ENCODE measurements at regions not wholly inside any gene's neighbourhood (a gene's known extent, or its start where the extent isn't known, plus 50 kb on each side); places are given as distances from the start of the nearest gene placed in this dataset.

GRCh38 chr13:86788616-86789015 lies 882.6 kb upstream of the SLITRK5 start:
- Histone ChIP-seq H3K4me1 (no peaks in the 10 kb centered on the region), H3K9me3 (peaks cover 0 to 45% (median 0%) of the 10 kb centered on the region in 11 donors), H3K27ac (no peak overlapping the region), H3K4me3 (no peak overlapping the region), H3K27me3 (no peaks in the 10 kb centered on the region), H3K36me3 (no peaks in the 10 kb centered on the region)
- DNase-seq, result no peak
- 34 to 60% methylated on average over 2 of the region's 2 CpGs for WGBS, 2 donors
- no peak for ATAC-seq
- intact Hi-C loops (cut with DNase I), result no loop called here
- TF ChIP-seq CTCF (IDR thresholded peaks at IDR 0.05), result no peak

- 91% methylated on average over 36 to 49 of the region's 49 CpGs for WGBS, 2 donors
- no peaks in the 10 kb centered on the region for H3K36me3 ChIP-seq
- peaks cover 0 to 47% (median 0%) of the 10 kb centered on the region in 11 donors for H3K9me3 ChIP-seq
- no peak for DNase-seq
- ATAC-seq, result peak in 1 of 8 donors; percentile 47
- no peaks in the 10 kb centered on the region for H3K4me1 ChIP-seq
- H3K27ac ChIP-seq, result no peak overlapping the region
- no peak for TF ChIP-seq CTCF (IDR thresholded peaks at IDR 0.05)
- intact Hi-C loops (cut with DNase I), result no loop called here
- H3K27me3 ChIP-seq, result no peaks in the 10 kb centered on the region
- no peak overlapping the region for H3K4me3 ChIP-seq
These were observed 879.0 kb upstream of the SLITRK5 start for GRCh38 chr13:86792153-86792651.

DNA sequence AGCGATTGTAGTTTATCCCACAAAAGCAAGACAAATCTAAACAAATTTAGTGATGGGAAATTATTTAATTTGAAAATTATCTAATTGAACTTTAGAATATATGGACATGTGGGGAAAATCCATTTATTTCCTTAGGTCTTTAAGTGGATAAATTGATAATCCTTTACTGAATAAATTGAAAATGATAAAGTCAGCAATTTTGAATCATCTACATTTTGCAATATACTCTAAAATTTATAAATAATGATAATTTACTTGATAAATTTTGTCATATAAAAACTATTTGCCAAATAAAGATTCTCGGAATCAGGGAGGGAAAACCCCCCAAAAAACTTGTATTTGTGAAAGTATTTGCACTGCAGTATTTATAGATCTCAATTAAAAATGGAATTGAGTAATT lies 875.3 kb upstream of the SLITRK5 start:
- Histone ChIP-seq H3K27me3 (no peaks in the 10 kb centered on the region), H3K4me1 (no peaks in the 10 kb centered on the region), H3K4me3 (no peak overlapping the region), H3K9me3 (peaks cover 0 to 49% (median 0%) of the 10 kb centered on the region in 11 donors), H3K36me3 (no peaks in the 10 kb centered on the region), H3K27ac (no peak overlapping the region)
- ATAC-seq (no peak), DNase-seq (no peak)
- intact Hi-C loops (cut with DNase I), result no loop called here
- TF ChIP-seq CTCF (IDR thresholded peaks at IDR 0.05), result no peak
- 68 to 74% methylated on average over 2 of the region's 2 CpGs for WGBS, 2 donors

- 73% methylated on average over 1 of the region's 1 CpG for WGBS, 2 donors
These were observed 860.8 kb upstream of the SLITRK5 start for GRCh38 chr13:86810361-86810760.

More at GRCh38 chr13:86810361-86810760, 860.8 kb upstream of the SLITRK5 start:
- H3K27ac ChIP-seq, result no peak overlapping the region
- no peak for TF ChIP-seq CTCF (IDR thresholded peaks at IDR 0.05)
- H3K9me3 ChIP-seq, result peaks cover 0 to 6% (median 0%) of the 10 kb centered on the region in 11 donors
- no peak overlapping the region for H3K4me3 ChIP-seq
- DNase-seq, result no peak
- no peaks in the 10 kb centered on the region for H3K27me3 ChIP-seq
- H3K4me1 ChIP-seq, result no peaks in the 10 kb centered on the region
- no peaks in the 10 kb centered on the region for H3K36me3 ChIP-seq
- no peak for ATAC-seq
- intact Hi-C loops (cut with DNase I), result no loop called here
